Endothelial cell (in vitro differentiated cells): ENCODE measurements at regions not wholly inside any gene's neighbourhood (a gene's known extent, or its start where the extent isn't known, plus 50 kb on each side); places are given as distances from the start of the nearest gene placed in this dataset.

Experiments
- DNase-seq: peaks from one replicate; pipeline ENCODE4 v3.0.0; 2021; ENCODE audit warnings: low spot score
- H3K27ac Mint-ChIP-seq: one replicate; pipeline ENCODE4 v1.8.0; 2021; ENCODE audit warnings: mixed read lengths, inconsistent platforms; ENCODE audit not compliant: unreplicated experiment
- H3K27me3 Mint-ChIP-seq: one replicate; pipeline ENCODE4 v1.8.0; 2021; ENCODE audit warnings: mild to moderate bottlenecking, moderate library complexity, mixed read lengths, inconsistent platforms; ENCODE audit not compliant: unreplicated experiment
- H3K36me3 Mint-ChIP-seq: one replicate; pipeline ENCODE4 v1.8.0; 2021; ENCODE audit warnings: mild to moderate bottlenecking, low read depth, mixed read lengths, inconsistent platforms; ENCODE audit not compliant: unreplicated experiment
- H3K4me1 Mint-ChIP-seq: one replicate; pipeline ENCODE4 v1.8.0; 2021; ENCODE audit warnings: mild to moderate bottlenecking, mixed read lengths, inconsistent platforms; ENCODE audit not compliant: unreplicated experiment
- H3K4me3 Mint-ChIP-seq: one replicate; pipeline ENCODE4 v1.8.0; 2021; ENCODE audit warnings: mild to moderate bottlenecking, mixed read lengths, inconsistent platforms; ENCODE audit not compliant: unreplicated experiment
- H3K9me3 Mint-ChIP-seq: one replicate; pipeline ENCODE4 v1.8.0; 2021; ENCODE audit warnings: mixed read lengths, inconsistent platforms; ENCODE audit not compliant: unreplicated experiment
- CTCF ChIP-seq: fragments of 200-600 bp; sonication (generic); IDR thresholded peaks from one replicate; pipeline ENCODE4 v1.5.0; 2021; ENCODE audit warnings: antibody characterized with exemption; ENCODE audit not compliant: unreplicated experiment

GRCh38 chr21:23899561-23899960 lies 1707.7 kb downstream of the MRPL39 start:
- H3K4me1 Mint-ChIP-seq: no peaks in the 10 kb centered on the region
- no peak for TF ChIP-seq CTCF
- no peak overlapping the region for H3K27ac Mint-ChIP-seq
- peaks cover 9% of the 10 kb centered on the region for H3K36me3 Mint-ChIP-seq
- H3K27me3 Mint-ChIP-seq: no peaks in the 10 kb centered on the region
- no peak overlapping the region for H3K4me3 Mint-ChIP-seq
- no peak for DNase-seq
- peaks cover 28% of the 10 kb centered on the region for H3K9me3 Mint-ChIP-seq

- H3K27me3 Mint-ChIP-seq: no peaks in the 10 kb centered on the region
- no peaks in the 10 kb centered on the region for H3K4me1 Mint-ChIP-seq
- peaks cover 4% of the 10 kb centered on the region for H3K9me3 Mint-ChIP-seq
- no peak for TF ChIP-seq CTCF
- no peaks in the 10 kb centered on the region for H3K36me3 Mint-ChIP-seq
- no peak for DNase-seq
- H3K27ac Mint-ChIP-seq: no peak overlapping the region
- no peak overlapping the region for H3K4me3 Mint-ChIP-seq
Measured at GRCh38 chr21:23890652-23891051, 1716.6 kb downstream of the MRPL39 start.

DNA sequence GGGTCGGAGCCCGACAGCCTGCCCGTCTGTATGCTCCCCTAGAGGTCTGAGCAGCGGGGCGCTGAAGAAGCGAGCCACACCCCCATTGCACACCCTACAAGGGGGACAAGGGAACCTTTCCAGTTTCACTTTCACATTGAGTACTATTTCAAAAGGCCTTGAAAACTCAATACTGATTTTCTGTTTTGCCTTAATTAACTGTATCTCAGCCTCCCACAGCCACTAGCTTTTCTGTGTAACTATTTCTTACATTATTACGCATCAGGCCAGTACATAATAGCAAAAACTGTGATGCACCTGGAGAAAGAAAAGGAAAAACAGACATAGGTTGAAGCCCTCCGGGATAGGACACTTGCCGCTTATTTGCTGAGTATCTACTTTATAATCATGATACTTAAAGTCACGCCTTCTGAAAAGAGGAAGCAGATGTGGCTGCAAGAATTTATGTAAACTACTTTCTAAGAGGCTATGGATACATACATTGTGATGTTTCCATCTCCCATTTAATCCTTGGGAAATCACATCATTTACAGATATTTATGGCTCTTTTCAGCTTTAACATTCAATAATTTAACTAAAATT lies 1719.5 kb downstream of the MRPL39 start:
- Mint-ChIP-seq H3K27ac (no peak overlapping the region), H3K9me3 (peaks cover 4% of the 10 kb centered on the region), H3K36me3 (no peaks in the 10 kb centered on the region), H3K4me3 (no peak overlapping the region), H3K27me3 (no peaks in the 10 kb centered on the region), H3K4me1 (no peaks in the 10 kb centered on the region)
- no peak for TF ChIP-seq CTCF
- no peak for DNase-seq

DNA sequence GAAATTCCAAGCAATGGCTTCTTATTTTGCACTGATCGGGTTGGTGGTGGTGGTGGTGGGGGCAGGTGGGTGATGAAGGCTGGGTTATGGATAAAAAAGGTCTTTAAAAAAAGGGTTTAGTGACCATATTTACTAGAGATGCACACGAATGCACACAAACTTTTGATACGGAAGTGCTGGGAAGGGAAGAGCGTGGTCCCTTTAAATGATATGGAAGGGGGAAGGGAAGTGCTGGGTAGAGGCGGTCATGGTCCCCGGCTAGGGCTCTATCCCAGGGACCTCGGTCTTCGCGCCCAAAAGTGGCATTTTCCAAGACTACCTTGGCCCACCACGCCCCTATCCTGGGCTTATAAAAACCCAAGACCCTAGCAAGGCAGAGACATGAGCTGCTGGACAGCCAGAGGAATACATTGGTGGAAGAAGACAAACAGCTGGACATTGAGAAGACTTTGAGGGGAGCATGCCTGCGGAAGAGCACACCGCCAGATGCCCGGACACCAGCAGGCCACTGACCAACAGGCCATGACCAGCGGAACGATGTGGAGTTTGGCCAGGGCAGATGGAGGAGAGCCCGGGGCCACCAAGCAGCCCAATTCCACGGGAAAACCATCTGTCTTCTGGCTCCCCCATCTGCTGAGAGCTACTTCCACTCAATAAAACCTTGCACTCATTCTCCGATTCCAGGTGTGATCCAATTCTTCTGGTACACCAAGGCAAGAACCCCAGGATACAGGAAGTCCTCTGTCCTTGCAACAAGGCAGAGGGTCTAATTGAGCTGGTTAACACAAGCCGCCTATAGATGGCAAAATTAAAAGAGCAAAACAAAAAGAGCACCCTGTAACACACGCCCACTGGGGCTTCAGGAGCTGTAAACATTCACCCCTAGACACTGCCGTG lies 1720.2 kb downstream of the MRPL39 start:
- no peaks in the 10 kb centered on the region for H3K4me1 Mint-ChIP-seq
- H3K27ac Mint-ChIP-seq: no peak overlapping the region
- no peaks in the 10 kb centered on the region for H3K27me3 Mint-ChIP-seq
- H3K4me3 Mint-ChIP-seq: no peak overlapping the region
- peaks cover 4% of the 10 kb centered on the region for H3K9me3 Mint-ChIP-seq
- H3K36me3 Mint-ChIP-seq: no peaks in the 10 kb centered on the region
- DNase-seq: no peak
- no peak for TF ChIP-seq CTCF

- peaks cover 4% of the 10 kb centered on the region for H3K9me3 Mint-ChIP-seq
- H3K4me1 Mint-ChIP-seq: no peaks in the 10 kb centered on the region
- H3K36me3 Mint-ChIP-seq: no peaks in the 10 kb centered on the region
Measured at GRCh38 chr21:23881783-23882182, 1725.5 kb downstream of the MRPL39 start.

More at GRCh38 chr21:23881783-23882182, 1725.5 kb downstream of the MRPL39 start:
- Mint-ChIP-seq H3K27ac (no peak overlapping the region), H3K4me3 (no peak overlapping the region), H3K27me3 (no peaks in the 10 kb centered on the region)
- no peak for TF ChIP-seq CTCF
- no peak for DNase-seq
